Activated naive CD4-positive, alpha-beta T cell treated with anti-CD3 and anti-CD28 coated beads for 36 hours (primary cell): ENCODE measurements at regions not wholly inside any gene's neighbourhood (a gene's known extent, or its start where the extent isn't known, plus 50 kb on each side); places are given as distances from the start of the nearest gene placed in this dataset.
"Not testable (repeated sequence)": the region's sequence is repeated elsewhere in the genome, so short reads cannot be mapped to it uniquely, and the experiment has no call there.

ENCODE experiments used
- CTCF ChIA-PET: fragments of 350-600 bp; sonication (Branson Sonifier 250); formaldehyde crosslinking; loops from one replicate; lab custom pipeline; 2021; ENCODE audit warnings: antibody characterized with exemption; lab: Charles Lee
- DNase-seq: peaks from one replicate; pipeline ENCODE4 v3.0.0-alpha.2; 2020
- H3K27ac Mint-ChIP-seq: one replicate; pipeline ENCODE4 v1.8.0; 2021; ENCODE audit warnings: mild to moderate bottlenecking, mixed read lengths
- H3K27me3 Mint-ChIP-seq: one replicate; pipeline ENCODE4 v1.8.0; 2021; ENCODE audit warnings: low read depth, mixed read lengths
- H3K36me3 Mint-ChIP-seq: one replicate; pipeline ENCODE4 v1.8.0; 2021; ENCODE audit warnings: low read depth, mixed read lengths
- H3K4me1 Mint-ChIP-seq: one replicate; pipeline ENCODE4 v1.8.0; 2021; ENCODE audit warnings: low read depth, mixed read lengths
- H3K4me3 Mint-ChIP-seq: one replicate; pipeline ENCODE4 v1.8.0; 2021; ENCODE audit warnings: mild to moderate bottlenecking, moderate library complexity, mixed read lengths
- H3K9me3 Mint-ChIP-seq: one replicate; pipeline ENCODE4 v1.8.0; 2021; ENCODE audit warnings: mixed read lengths
- intact Hi-C: fragments of 100-400 bp; cut with micrococcal nuclease; formaldehyde crosslinking; loops from one replicate; pipeline ENCODE4 v1.15.1; 2023

DNA sequence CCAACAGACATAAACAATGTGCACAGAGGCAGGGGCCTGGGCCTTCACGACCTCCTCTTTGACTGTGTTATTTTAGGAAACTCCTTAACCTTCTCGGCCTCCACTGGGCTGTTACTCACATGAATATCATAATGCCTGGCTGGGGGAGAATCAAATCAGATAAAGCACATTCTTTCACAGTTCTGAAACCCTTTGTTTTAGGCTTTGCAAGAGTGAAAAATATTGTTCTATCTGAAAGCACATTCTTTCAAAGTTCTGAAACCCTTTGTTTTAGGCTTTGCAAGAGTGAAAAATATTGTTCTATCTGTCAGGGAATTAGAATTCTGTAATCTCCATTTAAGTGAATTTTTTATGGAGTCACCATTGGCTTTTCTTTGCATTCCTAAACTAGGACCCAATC lies 50.7 kb upstream of the SYNDIG1 start:
- no peak for DNase-seq
- H3K27me3 Mint-ChIP-seq: no peaks in the 10 kb centered on the region
- H3K27ac Mint-ChIP-seq: no peak overlapping the region
- H3K9me3 Mint-ChIP-seq: peaks cover 16% of the 10 kb centered on the region
- intact Hi-C loops: no loop called here
- CTCF ChIA-PET: no interaction called here
- H3K4me3 Mint-ChIP-seq: no peak overlapping the region
- H3K4me1 Mint-ChIP-seq: no peaks in the 10 kb centered on the region
- H3K36me3 Mint-ChIP-seq: no peaks in the 10 kb centered on the region

DNA sequence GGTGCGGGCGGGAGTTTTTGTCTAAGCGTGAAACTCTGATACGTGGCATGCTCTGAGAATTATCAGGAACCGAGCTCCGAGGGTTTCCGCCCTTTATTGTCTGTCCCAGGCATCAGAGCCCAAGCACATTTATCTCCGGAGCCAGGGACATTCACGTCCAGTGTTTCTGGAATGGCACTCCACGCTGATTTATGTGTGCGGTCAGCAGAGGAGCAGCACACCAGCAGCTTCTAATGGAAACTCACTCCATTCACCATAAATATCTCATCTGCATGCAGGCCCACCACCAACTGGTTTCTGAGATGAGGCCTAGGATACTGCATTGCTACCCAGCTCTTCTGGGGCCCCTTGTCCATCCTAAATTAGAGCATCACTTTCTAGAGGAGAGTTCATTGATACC lies 51.9 kb upstream of the SYNDIG1 start:
- DNase-seq: no peak
- H3K4me3 Mint-ChIP-seq: no peak overlapping the region
- no peak overlapping the region for H3K27ac Mint-ChIP-seq
- no peaks in the 10 kb centered on the region for H3K27me3 Mint-ChIP-seq
- H3K36me3 Mint-ChIP-seq: no peaks in the 10 kb centered on the region
- H3K9me3 Mint-ChIP-seq: peaks cover 16% of the 10 kb centered on the region
- CTCF ChIA-PET: no interaction called here
- intact Hi-C loops: no loop called here
- no peaks in the 10 kb centered on the region for H3K4me1 Mint-ChIP-seq

DNA sequence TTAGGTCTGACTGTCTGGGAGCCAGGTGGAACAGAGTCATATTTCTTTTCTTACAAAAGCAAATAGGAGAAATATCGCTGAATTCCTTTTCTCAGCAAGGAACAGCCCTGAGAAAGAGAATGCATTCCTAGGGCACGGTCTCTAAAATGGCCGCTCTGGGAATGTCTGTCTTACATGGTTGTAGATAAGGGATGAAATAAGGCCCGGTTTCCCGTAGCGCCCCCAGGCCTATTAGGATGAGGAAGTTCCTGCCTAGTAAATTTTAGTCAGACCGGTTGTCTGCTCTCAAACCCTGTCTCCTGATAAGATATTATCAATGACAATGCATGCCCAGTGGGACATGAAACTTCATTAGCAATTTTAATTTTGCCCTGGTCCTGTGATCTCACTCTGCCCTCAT lies 54.0 kb upstream of the SYNDIG1 start:
- DNase-seq, CTCF ChIA-PET, H3K4me3 Mint-ChIP-seq, H3K27me3 Mint-ChIP-seq, intact Hi-C loops, H3K27ac Mint-ChIP-seq, H3K36me3 Mint-ChIP-seq, H3K4me1 Mint-ChIP-seq: not testable (repeated sequence)
- H3K9me3 Mint-ChIP-seq: peaks cover 16% of the 10 kb centered on the region

DNA sequence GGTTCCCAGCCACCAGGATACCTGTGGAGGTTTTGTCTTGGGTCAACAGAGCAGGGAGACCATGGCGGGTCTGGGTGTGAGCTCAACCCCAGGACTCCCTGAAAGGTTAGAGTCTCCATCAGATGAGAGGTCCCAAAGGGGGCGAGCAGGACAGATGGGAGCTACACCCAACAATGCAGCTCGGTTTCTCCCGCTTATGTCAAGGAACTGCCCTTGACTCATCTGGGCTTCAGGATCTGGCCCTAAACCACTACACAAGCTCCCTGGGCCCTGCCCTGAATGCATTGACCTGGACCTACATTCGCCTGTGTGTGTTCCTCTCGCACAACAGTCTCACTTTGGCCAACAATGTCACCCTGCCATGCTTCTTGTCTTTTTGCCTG lies 57.6 kb upstream of the SYNDIG1 start:
- H3K9me3 Mint-ChIP-seq: peaks cover 15% of the 10 kb centered on the region
- peaks cover 14% of the 10 kb centered on the region for H3K4me1 Mint-ChIP-seq
- H3K36me3 Mint-ChIP-seq: no peaks in the 10 kb centered on the region
- H3K27me3 Mint-ChIP-seq: no peaks in the 10 kb centered on the region
- intact Hi-C loops: no loop called here
- H3K27ac Mint-ChIP-seq: no peak overlapping the region
- CTCF ChIA-PET: no interaction called here
- no peak for DNase-seq
- H3K4me3 Mint-ChIP-seq: no peak overlapping the region

DNA sequence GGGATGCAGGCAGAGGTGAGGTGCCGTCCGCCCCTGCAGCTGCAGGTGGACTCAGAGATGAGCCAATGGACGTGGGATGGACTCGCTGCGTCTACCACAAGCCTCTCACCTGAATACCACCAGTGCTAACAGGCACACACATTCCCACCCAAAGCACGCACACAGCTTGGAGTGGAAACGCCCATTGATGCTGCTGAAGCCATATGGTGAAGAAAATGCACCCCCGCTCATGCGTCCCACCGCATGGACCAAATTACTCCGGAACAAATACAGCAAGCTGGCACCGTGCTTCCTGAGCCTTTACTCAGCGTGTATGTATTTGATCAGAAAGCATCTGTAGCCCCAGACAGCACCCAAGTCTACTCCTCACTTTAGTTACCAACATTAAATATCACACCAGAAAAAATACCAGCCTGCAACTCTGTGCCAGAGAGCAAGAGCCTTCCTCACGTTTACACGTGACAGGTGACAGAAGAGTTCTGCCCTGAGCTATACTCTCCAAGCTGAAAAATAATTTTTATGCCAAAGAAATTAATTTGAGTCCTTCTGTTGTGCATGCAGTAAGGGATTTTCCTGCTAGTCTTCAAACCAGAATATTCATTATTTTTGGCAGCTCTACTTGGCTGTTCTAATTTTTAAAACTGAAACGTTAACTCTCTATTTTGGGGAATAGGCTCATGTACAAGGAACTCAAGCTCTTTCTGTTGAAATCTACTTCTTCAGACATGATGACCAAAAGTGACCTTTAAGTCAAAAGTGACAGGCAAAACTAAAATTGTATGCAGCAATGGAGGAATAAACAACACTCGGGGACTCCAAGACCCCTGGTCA lies 58.2 kb upstream of the SYNDIG1 start:
- H3K4me3 Mint-ChIP-seq: no peak overlapping the region
- no peaks in the 10 kb centered on the region for H3K27me3 Mint-ChIP-seq
- H3K36me3 Mint-ChIP-seq: no peaks in the 10 kb centered on the region
- H3K9me3 Mint-ChIP-seq: peaks cover 11% of the 10 kb centered on the region
- no peak overlapping the region for H3K27ac Mint-ChIP-seq
- intact Hi-C loops: no loop called here
- CTCF ChIA-PET: no interaction called here
- peaks cover 20% of the 10 kb centered on the region for H3K4me1 Mint-ChIP-seq
- DNase-seq: no peak

DNA sequence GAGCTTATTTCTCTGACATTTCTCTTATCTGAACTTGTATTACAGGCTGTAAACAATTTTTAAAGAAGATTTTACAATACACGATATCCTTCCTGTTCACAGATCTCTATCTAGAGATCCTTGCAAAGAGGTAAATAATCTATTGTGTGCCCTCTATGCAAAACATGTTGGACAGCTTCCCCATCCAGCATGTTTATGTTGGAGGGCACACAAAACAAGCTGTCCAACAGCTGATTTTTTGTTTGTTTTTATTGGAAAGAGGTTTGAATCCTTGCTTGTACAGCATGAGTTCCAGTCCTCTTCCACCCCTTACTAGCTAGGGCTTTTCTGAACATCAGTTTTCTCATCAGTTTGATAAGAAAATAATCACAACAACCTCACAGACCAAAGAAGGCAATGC lies 62.3 kb upstream of the SYNDIG1 start:
- Mint-ChIP-seq H3K4me1 (peaks cover 27% of the 10 kb centered on the region), H3K27me3 (no peaks in the 10 kb centered on the region), H3K9me3 (no peaks in the 10 kb centered on the region), H3K4me3 (peak overlapping the region; percentile 20), H3K27ac (peak overlapping the region; percentile 73), H3K36me3 (no peaks in the 10 kb centered on the region)
- intact Hi-C loops: loop anchor here (5.0 kb wide), 1 partner anchor 305 kb away; no protein-coding TSS in a partner anchor
- no peak for DNase-seq
- CTCF ChIA-PET: interaction anchor here (1.1 kb wide), 1 partner anchor 90 kb away, joined by 3 read pairs; no protein-coding TSS in a partner anchor

DNA sequence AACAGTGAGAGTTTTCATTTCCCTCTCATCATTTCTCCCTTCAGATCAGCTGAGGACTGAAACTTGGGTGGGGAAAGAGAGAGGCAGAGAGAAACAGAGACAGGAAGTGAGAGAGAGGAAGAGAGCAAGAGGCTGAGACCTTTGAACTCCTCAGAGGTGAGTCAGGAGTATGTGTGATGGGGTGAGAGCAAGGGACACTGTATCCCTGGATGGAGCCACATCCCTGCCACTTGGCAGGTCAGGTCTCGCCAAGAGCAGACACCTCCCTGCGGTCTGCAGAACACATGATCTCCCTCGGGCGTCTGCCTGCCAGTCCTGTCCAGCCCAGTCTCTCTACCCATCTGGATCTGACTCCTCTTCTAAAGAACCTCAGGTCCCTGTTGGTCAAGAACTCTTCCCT lies 62.7 kb upstream of the SYNDIG1 start:
- Mint-ChIP-seq H3K27me3 (no peaks in the 10 kb centered on the region), H3K4me1 (peaks cover 27% of the 10 kb centered on the region), H3K27ac (peak overlapping the region; percentile 73), H3K4me3 (peak overlapping the region; percentile 20), H3K36me3 (no peaks in the 10 kb centered on the region), H3K9me3 (no peaks in the 10 kb centered on the region)
- intact Hi-C loops: loop anchor here (1.0 to 5.0 kb wide), 2 partner anchors 17 to 304 kb away; no protein-coding TSS in a partner anchor
- CTCF ChIA-PET: interaction anchor here (1.1 kb wide), 1 partner anchor 89 kb away, joined by 3 read pairs; no protein-coding TSS in a partner anchor
- DNase-seq: peak; percentile 41

DNA sequence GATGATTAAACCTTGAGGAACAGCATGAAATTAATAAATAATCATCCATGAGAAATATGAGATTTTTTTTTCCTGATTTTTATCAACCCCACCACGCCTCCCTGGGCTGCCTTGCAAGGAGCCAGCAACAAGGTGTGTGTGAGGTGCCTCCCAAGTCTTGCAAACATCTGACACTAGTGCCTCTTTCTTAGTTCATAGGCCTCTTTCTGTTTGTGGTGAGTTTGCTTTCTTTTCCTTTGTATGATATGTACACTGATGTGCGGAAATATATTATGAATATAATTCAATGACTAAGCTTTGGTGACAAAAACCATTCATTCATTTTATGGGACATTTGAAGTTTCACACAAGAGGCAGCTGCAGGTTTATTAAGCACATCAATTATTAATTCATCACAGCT lies 63.2 kb upstream of the SYNDIG1 start:
- intact Hi-C loops: loop anchor here (1.0 to 5.0 kb wide), 2 partner anchors 17 to 304 kb away; no protein-coding TSS in a partner anchor
- DNase-seq: peak; percentile 20

DNA sequence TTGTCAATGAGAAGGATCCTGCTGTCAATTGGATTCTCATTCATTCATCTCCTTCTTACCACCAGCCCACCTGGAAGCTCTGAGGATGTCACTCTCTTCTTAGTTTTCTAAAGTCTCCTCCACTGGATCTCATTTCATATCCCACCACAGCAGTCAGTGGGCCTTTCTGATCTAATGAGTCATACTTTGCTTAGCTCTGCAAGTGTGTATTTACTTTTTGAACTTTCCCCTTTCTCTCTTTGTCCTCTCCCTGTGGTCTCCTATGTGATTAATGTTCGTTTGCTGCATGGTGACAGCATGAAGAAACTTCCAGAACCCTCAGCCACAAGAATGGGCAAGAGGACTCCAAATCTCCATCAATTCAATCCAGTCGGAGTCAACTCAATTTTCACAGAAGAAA lies 63.6 kb upstream of the SYNDIG1 start:
- H3K36me3 Mint-ChIP-seq: no peaks in the 10 kb centered on the region

More for the DNA sequence above, 63.2 kb upstream of the SYNDIG1 start:
- Mint-ChIP-seq H3K36me3 (no peaks in the 10 kb centered on the region), H3K4me1 (peaks cover 27% of the 10 kb centered on the region), H3K27ac (peak overlapping the region; percentile 73), H3K27me3 (no peaks in the 10 kb centered on the region), H3K4me3 (no peak overlapping the region), H3K9me3 (no peaks in the 10 kb centered on the region)
- CTCF ChIA-PET: no interaction called here

DNA sequence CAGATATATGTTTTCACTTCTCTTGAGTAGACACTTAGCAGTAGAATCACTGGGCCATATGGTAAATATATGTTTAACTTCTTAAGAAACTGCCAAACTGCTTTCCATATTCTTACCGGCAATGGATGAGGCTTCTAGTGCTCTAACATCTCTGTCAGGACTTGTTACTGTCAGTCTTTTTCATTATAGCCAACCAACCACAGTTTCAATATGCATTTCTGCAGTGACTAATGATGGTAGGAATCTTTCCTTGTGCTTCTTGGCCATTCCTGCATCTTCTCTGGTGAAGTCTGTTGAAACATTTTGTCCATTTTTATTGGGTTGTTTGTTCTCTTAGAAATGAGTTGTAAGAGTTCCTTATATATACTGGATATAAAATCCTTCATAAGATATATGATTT lies 66.0 kb upstream of the SYNDIG1 start:
- H3K4me1 Mint-ChIP-seq: peaks cover 23% of the 10 kb centered on the region
- CTCF ChIA-PET: interaction anchor here (0.6 kb wide), 1 partner anchor 63 kb away, joined by 3 read pairs; no protein-coding TSS in a partner anchor
- H3K9me3 Mint-ChIP-seq: peaks cover 3% of the 10 kb centered on the region
- no peak for DNase-seq
- H3K36me3 Mint-ChIP-seq: peaks cover 2% of the 10 kb centered on the region
- no peak overlapping the region for H3K4me3 Mint-ChIP-seq
- no peaks in the 10 kb centered on the region for H3K27me3 Mint-ChIP-seq
- intact Hi-C loops: no loop called here
- no peak overlapping the region for H3K27ac Mint-ChIP-seq

More for the DNA sequence above, 63.6 kb upstream of the SYNDIG1 start:
- H3K27ac Mint-ChIP-seq: peak overlapping the region; percentile 73
- no peak overlapping the region for H3K4me3 Mint-ChIP-seq
- intact Hi-C loops: loop anchor here (1.0 to 5.0 kb wide), 2 partner anchors 17 to 304 kb away; no protein-coding TSS in a partner anchor
- peaks cover 27% of the 10 kb centered on the region for H3K4me1 Mint-ChIP-seq
- no peaks in the 10 kb centered on the region for H3K27me3 Mint-ChIP-seq
- CTCF ChIA-PET: no interaction called here
- no peaks in the 10 kb centered on the region for H3K9me3 Mint-ChIP-seq
- DNase-seq: no peak

DNA sequence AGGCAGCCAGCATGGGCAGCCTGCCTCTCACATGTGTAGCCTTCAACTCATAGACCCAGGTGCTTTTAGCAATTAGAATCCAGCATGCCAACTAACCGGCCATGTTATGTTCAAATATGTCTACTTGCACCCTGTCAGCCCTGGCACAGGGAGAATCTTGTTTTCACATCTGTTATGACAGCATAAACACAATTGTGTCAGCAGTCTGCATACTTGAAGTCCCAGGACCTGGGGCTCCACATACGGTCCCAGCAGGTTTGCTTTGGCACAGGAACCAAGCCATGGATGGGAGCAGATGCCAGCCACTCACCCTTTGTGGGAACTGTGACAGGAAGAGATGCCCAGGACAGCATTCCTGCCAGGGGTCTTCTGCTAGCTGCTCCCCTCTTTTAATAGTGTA lies 67.2 kb upstream of the SYNDIG1 start:
- H3K27me3 Mint-ChIP-seq: no peaks in the 10 kb centered on the region
- no peak for DNase-seq
- peaks cover 5% of the 10 kb centered on the region for H3K9me3 Mint-ChIP-seq
- intact Hi-C loops: no loop called here
- CTCF ChIA-PET: no interaction called here
- H3K36me3 Mint-ChIP-seq: peaks cover 2% of the 10 kb centered on the region
- peaks cover 17% of the 10 kb centered on the region for H3K4me1 Mint-ChIP-seq
- H3K27ac Mint-ChIP-seq: no peak overlapping the region
- H3K4me3 Mint-ChIP-seq: no peak overlapping the region

DNA sequence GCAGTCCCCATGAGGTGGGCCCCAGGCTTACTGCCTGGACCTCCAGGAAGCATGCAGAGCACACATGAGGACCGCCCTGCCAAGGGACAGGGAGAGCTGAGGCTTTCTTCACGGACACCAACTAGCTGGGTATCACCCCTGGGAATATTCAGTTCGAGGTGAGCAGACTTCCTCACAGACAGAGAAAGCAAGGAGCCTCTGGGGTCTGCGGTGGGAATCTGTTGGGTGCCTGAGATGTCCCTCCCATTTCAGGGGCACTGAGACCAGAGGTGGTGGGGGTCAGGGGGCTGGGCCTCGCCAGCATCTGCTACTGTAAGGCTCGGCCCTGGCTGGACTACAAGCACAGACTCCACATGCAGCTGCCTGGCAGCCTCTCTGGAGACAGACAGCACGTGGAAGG lies 74.3 kb upstream of the SYNDIG1 start:
- CTCF ChIA-PET: no interaction called here
- H3K27me3 Mint-ChIP-seq: no peaks in the 10 kb centered on the region

DNA sequence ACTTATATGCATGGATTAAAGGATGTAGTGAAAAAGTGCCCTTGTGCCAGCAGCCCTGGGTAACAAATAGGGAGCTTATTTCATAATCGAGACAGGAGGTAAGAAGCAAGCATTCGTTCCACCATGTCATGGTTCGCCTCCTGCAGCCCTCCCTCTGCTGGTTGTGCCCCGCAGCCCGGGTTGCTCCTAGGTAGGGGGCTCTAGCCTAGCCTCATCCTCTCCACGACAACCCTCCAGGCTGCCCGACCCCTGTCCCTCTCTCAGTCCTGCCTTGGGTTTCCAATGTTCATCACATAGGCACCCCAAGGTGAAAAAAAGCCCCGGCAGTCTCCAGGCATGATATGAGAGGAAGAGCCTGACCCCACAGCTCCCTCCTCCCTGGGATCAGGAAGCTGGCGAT lies 75.5 kb upstream of the SYNDIG1 start:
- no peak for DNase-seq
- Mint-ChIP-seq H3K27me3 (no peaks in the 10 kb centered on the region), H3K9me3 (peaks cover 3% of the 10 kb centered on the region), H3K27ac (no peak overlapping the region), H3K36me3 (no peaks in the 10 kb centered on the region), H3K4me3 (no peak overlapping the region), H3K4me1 (peaks cover 18% of the 10 kb centered on the region)
- intact Hi-C loops: no loop called here
- CTCF ChIA-PET: no interaction called here

More for the DNA sequence above, 74.3 kb upstream of the SYNDIG1 start:
- intact Hi-C loops: no loop called here
- H3K27ac Mint-ChIP-seq: no peak overlapping the region
- H3K4me1 Mint-ChIP-seq: peaks cover 6% of the 10 kb centered on the region
- H3K36me3 Mint-ChIP-seq: peaks cover 2% of the 10 kb centered on the region
- H3K9me3 Mint-ChIP-seq: peaks cover 3% of the 10 kb centered on the region
- DNase-seq: no peak
- no peak overlapping the region for H3K4me3 Mint-ChIP-seq
